ENCODE measurements at regions not wholly inside any gene's neighbourhood (a gene's known extent, or its start where the extent isn't known, plus 50 kb on each side); places are given as distances from the start of the nearest gene placed in this dataset.

GRCh38 chr9:106074006-106074405 lies 379.7 kb downstream of the TMEM38B start:
- no peaks in the 10 kb centered on the region for H3K9me3 Mint-ChIP-seq (ENCODE audit: unreplicated experiment)
- peaks cover 8% of the 10 kb centered on the region for H3K4me1 Mint-ChIP-seq (ENCODE audit: unreplicated experiment)
- peaks cover 4% of the 10 kb centered on the region for H3K27me3 Mint-ChIP-seq (ENCODE audit: unreplicated experiment)
- TF ChIP-seq, protein P1, sequence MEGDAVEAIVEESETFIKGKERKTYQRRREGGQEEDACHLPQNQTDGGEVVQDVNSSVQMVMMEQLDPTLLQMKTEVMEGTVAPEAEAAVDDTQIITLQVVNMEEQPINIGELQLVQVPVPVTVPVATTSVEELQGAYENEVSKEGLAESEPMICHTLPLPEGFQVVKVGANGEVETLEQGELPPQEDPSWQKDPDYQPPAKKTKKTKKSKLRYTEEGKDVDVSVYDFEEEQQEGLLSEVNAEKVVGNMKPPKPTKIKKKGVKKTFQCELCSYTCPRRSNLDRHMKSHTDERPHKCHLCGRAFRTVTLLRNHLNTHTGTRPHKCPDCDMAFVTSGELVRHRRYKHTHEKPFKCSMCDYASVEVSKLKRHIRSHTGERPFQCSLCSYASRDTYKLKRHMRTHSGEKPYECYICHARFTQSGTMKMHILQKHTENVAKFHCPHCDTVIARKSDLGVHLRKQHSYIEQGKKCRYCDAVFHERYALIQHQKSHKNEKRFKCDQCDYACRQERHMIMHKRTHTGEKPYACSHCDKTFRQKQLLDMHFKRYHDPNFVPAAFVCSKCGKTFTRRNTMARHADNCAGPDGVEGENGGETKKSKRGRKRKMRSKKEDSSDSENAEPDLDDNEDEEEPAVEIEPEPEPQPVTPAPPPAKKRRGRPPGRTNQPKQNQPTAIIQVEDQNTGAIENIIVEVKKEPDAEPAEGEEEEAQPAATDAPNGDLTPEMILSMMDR (IDR thresholded peaks at IDR 0.05) = no peak
- no peak overlapping the region for H3K4me3 Mint-ChIP-seq (ENCODE audit: unreplicated experiment)
- no peak overlapping the region for H3K27ac Mint-ChIP-seq (ENCODE audit: unreplicated experiment)
- no peaks in the 10 kb centered on the region for H3K36me3 Mint-ChIP-seq (ENCODE audit: unreplicated experiment)
- DNase-seq (ENCODE audit: extremely low spot score, unreplicated experiment) = no peak

DNA sequence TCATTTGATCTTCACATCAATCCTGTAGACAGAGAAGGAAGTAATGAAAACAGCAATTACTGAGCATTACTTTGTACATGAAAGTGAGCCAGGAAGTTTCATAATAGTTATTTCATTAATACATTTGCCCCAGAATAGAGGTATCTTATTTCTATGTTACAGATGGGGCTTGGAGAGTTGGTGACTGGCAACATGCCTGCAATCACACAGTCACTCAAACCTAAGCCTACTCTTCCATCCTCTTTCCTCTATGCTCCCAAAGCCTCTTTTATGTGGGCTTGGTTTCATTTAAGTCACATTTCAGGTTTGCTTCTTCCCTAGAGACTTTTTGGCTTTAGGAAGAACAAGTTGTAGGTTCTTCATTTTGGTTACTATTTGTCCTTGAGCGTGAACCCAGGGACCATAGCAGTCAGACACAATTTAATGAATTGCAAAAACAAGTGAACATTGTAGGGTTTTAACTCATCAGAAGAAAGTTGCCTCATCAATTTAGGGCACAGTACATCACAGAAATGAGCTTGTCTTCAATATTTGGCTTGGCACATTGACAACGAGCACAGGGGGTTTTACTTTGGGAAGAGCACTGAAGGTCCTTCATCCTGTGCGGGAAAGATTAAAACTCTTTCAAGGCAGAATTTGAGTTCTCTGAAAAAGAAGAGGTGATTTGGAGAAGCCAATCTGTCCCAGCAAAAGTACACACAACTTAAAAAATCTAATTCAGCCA lies 381.1 kb downstream of the TMEM38B start:
- DNase-seq (ENCODE audit: extremely low spot score, unreplicated experiment) = no peak
- Mint-ChIP-seq H3K9me3 (ENCODE audit: unreplicated experiment) (no peaks in the 10 kb centered on the region), H3K27ac (ENCODE audit: unreplicated experiment) (no peak overlapping the region), H3K4me3 (ENCODE audit: unreplicated experiment) (no peak overlapping the region), H3K36me3 (ENCODE audit: unreplicated experiment) (no peaks in the 10 kb centered on the region), H3K27me3 (ENCODE audit: unreplicated experiment) (peaks cover 4% of the 10 kb centered on the region), H3K4me1 (ENCODE audit: unreplicated experiment) (peaks cover 8% of the 10 kb centered on the region)
- TF ChIP-seq, protein P1 (IDR thresholded peaks at IDR 0.05) = no peak

GRCh38 chr9:106075960-106076327 lies 381.6 kb downstream of the TMEM38B start:
- H3K36me3 Mint-ChIP-seq (ENCODE audit: unreplicated experiment) = no peaks in the 10 kb centered on the region
- TF ChIP-seq, protein P1 (IDR thresholded peaks at IDR 0.05) = no peak
- H3K27ac Mint-ChIP-seq (ENCODE audit: unreplicated experiment) = no peak overlapping the region
- peaks cover 8% of the 10 kb centered on the region for H3K4me1 Mint-ChIP-seq (ENCODE audit: unreplicated experiment)
- peaks cover 4% of the 10 kb centered on the region for H3K27me3 Mint-ChIP-seq (ENCODE audit: unreplicated experiment)
- no peaks in the 10 kb centered on the region for H3K9me3 Mint-ChIP-seq (ENCODE audit: unreplicated experiment)
- H3K4me3 Mint-ChIP-seq (ENCODE audit: unreplicated experiment) = no peak overlapping the region
- DNase-seq (ENCODE audit: extremely low spot score, unreplicated experiment) = no peak

DNA sequence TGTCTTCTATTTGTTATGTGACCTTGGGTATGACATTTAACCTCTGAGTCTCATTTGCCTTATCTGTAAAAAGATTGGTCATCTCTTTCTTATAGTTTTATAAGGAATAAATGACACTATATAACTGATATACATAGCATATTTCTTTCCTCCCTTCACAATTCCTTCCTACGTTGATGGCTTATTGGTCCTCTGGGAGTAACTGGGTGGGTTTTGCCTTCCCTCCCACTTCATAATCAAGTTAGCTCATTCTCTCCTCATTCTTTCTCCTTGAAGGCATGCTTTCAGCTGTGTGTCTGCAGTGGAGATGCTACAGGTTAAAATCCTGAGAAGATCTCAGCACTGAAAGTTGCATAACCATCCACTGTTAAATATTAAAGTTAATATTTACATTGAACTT lies 382.4 kb downstream of the TMEM38B start:
- Mint-ChIP-seq H3K27me3 (ENCODE audit: unreplicated experiment) (peaks cover 8% of the 10 kb centered on the region), H3K9me3 (ENCODE audit: unreplicated experiment) (no peaks in the 10 kb centered on the region), H3K27ac (ENCODE audit: unreplicated experiment) (no peak overlapping the region), H3K36me3 (ENCODE audit: unreplicated experiment) (no peaks in the 10 kb centered on the region), H3K4me1 (ENCODE audit: unreplicated experiment) (peaks cover 8% of the 10 kb centered on the region), H3K4me3 (ENCODE audit: unreplicated experiment) (no peak overlapping the region)
- TF ChIP-seq, protein P1 (IDR thresholded peaks at IDR 0.05) = no peak
- DNase-seq (ENCODE audit: extremely low spot score, unreplicated experiment) = no peak

DNA sequence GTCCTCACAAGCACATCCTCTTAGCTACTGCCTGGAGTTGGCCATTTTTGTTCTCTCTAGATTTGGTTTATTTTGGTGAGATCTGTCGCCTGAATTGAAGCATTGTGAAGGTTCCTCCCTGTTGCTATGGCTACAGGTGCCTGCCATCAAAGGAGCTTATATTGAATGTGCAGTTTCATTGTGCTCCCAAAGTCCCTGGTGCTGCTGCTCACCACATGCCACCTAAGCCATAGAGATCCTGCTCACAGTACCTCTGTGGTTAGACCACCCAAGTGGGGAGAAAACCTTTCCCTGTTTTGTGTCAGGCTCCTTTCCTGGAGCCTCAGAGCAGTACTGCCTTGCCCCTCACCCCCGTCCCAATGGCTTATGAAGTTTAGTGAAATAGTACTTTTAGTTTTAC lies 383.4 kb downstream of the TMEM38B start:
- DNase-seq (ENCODE audit: extremely low spot score, unreplicated experiment) = no peak
- H3K4me3 Mint-ChIP-seq (ENCODE audit: unreplicated experiment) = no peak overlapping the region
- no peak overlapping the region for H3K27ac Mint-ChIP-seq (ENCODE audit: unreplicated experiment)
- H3K36me3 Mint-ChIP-seq (ENCODE audit: unreplicated experiment) = no peaks in the 10 kb centered on the region
- TF ChIP-seq, protein P1 (IDR thresholded peaks at IDR 0.05) = no peak
- H3K27me3 Mint-ChIP-seq (ENCODE audit: unreplicated experiment) = peaks cover 10% of the 10 kb centered on the region
- peaks cover 8% of the 10 kb centered on the region for H3K4me1 Mint-ChIP-seq (ENCODE audit: unreplicated experiment)
- no peaks in the 10 kb centered on the region for H3K9me3 Mint-ChIP-seq (ENCODE audit: unreplicated experiment)

Measured in osteocyte (in vitro differentiated cells).